HG02840 (cell line): ENCODE measurements at regions not wholly inside any gene's neighbourhood (a gene's known extent, or its start where the extent isn't known, plus 50 kb on each side); places are given as distances from the start of the nearest gene placed in this dataset.

Source experiments
- ATAC-seq: cut with Tn5 transposase; IDR thresholded peaks from one replicate; pipeline ENCODE4 v1.9.1; 2021; ENCODE audit warnings: mild to moderate bottlenecking, moderate library complexity, moderate number of reproducible peaks; ENCODE audit not compliant: unreplicated experiment, low FRiP score

DNA sequence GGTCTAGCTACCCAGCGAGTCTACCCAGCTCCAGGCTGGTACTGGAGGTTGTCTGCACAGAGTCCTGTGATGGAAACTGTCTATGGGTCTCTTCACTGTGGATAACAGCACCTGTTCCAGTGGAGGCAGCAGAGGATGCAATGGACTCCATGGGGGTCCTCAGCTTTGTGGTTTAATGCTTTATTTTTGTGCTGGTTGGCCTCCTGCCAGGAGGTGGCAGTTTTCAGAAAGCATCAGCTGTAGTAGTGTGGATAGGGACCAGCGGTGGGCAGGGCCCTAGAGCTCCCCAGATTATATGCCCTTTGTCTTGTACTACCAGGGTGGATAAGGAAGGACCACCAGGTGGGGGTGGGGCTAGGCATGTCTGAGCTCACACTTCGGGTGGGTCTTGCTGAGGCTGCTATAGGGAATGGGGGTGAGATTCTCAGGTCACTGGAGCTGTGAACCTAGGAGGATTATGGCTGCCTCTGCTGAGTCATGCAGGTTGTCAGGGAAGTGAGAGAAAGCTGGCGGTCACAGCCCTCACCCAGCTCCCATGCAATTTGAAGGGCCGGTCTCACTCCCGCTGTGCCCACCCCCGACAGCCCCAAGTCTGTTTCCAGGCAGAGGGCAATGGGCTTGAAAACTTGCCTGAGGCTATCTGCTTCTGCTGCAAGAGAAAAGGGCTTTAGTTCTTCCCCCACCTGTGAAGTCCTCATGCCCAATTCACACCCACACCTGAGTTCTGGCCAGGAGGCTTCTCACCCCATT is 397.1 kb downstream of the TLE1 start:
- no peak for ATAC-seq

DNA sequence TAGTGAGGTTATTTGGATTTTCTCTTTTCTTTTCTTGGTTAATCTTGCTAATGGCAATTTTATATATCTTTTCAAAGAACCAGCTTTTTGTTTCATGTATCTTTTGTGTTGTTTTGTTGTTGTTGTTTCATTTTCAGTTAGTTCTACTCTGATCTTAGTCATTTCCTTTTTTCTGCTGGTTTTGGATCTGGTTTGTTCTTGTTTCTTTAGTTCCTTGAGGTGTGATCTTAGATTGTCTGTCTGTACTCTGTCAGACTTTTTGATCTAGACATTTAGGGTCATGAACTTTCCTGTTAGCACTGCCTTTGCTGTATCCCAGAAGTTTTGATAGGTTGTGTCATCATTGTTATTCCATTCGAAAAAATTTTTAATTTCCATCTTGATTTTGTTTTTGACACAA is 399.7 kb downstream of the TLE1 start:
- no peak for ATAC-seq

DNA sequence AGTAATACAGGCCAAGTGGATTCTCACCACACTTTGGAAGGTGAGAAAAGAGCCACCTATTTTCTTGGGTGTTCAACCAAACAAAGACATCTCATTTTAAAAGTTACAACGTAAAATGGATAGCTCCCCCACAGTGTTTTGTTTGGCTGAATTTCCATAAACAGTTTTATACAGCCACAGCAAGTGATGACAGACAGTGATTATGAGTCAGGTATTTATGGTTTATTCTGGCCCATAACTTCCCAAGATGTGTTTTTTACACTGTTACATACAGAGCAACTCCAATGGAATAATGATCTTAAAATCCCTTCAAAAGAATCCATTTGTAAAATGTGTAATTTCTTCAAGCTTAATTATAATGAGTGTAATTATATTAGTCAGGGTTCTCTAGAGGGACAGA is 421.3 kb downstream of the TLE1 start:
- ATAC-seq: no peak

DNA sequence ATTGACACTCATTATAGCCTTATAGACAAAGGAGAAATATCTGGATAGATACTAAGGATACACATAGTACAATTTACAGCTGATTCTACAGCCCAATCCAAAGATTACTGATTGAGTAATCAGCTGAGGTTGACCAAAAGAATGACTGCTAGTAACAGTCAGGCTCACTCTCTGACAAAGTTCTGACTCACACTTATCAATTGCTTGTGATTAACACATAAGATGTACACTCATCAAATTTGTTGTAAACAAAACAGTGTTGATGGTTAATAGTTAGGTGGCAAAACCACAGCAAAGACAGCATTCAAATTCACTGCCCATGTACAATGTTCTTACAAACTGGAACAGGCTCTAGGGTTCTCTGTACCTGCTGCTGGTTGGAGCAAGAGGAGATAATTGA is 422.7 kb downstream of the TLE1 start:
- ATAC-seq: no peak

DNA sequence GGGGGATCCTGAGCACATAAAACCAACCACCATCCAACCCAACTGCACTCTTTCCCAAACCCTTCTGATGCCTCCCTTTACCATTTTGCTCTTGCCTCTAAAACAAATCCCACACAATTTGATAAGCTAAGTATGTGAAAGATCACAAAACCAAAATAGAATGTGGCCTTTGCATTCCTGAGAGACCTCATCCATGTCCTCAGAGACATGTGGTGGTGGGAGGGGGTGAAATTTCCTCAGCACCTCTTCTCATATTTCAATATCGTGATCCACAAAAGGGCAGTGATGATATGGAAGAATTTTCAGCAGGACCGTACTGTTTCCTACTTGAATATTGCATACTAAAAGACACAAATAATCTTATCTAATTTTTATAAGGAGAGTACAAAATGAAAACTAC is 423.3 kb downstream of the TLE1 start:
- no peak for ATAC-seq

DNA sequence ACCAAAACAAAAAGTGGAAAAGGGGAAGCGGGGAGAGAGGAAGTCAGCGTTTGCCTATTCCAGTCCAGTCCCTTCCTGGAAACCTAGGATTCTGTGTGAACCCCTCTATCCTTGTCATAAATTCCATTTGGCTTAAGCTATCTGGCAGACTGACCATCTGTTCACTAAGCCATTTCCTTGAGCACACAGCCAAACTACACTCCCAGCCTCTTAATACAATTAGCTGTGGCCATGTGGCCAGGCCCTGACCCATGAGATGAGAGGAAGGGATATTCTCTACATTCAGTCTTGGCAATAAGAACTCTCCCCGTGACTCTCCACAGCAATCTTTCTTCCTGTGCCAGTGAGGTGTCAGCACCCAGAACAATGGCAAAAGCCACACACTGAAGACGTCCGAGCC is 424.8 kb downstream of the TLE1 start:
- no peak for ATAC-seq

DNA sequence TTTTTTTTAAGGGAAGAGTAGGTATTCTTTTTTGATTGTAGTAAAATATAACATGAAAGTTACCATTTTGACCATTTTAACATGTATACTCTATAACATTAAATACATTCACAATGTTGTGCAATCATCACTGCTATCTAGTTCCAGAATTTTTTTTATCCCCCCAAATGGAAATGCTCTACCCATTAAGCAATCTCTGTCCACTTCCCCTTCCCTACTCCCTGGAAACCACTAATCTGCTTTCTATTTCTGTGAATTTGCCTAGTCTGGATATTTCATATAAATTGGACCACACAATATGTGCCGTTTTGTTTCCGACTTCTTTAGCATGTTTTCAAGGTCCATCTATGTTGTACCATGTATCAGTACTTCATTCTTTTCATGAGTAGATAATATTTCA is 429.5 kb downstream of the TLE1 start:
- no peak for ATAC-seq

DNA sequence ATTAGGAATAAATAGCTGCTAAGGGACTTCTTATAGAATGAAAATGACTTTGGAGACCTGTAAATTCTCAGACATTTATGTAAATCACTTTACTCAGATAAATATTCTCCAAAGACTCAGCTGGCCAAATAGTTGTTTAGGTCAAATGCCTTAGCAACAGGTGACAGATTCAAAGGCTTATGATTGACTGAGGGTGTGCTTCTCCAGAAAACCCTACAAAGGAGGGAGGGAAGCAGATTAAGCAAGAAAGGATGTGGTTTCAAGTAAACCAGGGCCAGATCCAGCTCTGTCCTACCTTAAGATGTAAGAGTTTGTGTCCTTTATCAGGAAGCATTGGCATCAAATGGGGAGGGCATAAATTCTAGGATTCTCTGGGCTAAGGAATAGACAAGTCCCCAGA is 433.0 kb downstream of the TLE1 start:
- no peak for ATAC-seq

DNA sequence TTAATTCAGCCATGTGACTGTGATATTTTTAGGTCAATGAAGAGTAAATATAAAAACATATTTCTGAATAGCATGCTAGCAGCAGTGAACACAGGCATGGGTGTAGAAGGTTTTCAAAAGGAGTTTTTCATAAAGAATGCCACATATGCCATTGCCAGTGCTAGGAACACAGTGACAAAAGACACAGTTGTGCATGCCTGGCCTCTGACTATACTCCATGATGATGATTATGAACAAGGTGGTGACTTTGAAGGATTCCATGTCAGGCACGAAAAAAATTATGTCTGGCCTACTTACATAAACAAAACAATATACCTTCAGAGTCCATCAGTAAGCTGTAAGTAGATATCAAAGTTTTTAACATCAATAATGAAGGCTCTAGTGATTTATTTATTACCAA is 438.7 kb downstream of the TLE1 start:
- no peak for ATAC-seq

DNA sequence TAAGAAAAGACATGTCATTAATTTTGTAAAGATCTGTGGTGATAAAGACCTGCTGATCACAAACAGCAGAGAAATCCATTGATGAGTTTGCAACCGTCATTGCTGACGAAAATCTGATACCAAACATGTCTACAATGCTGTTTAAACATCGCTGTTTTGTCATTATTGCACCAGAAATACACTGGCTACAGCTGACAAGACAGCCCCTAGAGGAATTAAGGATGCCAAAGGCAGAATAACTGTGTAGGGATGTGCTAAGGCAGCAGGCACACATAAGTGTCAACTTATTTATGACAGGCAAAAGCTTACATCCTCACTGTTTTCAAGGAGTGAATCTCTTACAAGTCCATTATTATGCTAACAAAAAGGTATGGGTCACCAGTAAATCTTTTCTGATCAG is 439.3 kb downstream of the TLE1 start:
- no peak for ATAC-seq

DNA sequence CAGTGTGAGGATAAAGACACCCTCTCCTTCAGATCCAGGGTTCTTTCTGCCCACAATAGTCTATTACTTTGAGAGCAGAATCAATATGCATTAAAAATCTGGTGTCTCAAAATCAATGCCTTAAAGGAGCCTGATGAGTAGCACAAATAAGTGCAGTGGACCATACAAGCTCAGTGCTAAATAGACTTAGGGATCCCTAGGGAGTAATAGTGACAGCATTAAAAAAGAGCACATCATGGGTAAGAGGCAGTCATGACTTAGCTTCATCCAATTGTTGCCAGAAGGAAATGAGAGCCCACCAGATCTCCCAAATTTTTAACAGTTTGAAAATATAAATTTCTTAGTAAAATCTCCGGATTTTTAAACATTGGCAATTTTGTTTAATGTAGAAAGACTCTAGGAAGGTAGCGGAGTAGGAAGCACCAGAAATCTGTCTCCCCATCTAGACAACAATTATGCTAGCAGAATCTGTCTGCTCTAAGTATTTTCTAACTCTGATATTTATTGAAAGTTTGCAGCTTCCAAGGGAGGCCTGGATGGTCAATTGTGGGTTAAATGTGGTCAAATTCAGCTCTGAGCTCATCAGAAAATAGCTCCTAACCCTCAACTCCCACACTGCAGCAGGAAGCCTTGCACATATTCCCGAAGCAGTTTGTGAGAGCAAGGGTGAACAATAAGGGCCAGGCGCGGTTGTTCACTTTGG is 443.9 kb downstream of the TLE1 start:
- no peak for ATAC-seq

DNA sequence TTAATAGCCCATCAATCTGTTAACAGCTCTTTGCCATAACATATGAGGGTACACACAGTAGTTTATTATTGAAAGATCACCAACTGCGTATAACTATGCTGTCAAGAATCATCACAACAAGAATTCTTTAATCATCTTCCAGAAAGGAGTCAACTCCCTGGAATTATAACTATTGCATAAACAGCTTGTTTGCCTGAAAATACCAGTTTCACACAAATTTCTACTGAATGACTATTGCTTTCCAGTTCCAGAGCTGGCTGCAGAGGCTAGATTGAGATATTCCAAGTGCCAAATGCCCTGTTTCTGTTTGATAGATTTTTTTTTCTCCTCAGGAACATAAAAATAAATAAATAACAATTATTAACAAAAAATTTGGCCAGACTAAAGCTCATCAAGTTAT is 444.7 kb downstream of the TLE1 start:
- no peak for ATAC-seq

DNA sequence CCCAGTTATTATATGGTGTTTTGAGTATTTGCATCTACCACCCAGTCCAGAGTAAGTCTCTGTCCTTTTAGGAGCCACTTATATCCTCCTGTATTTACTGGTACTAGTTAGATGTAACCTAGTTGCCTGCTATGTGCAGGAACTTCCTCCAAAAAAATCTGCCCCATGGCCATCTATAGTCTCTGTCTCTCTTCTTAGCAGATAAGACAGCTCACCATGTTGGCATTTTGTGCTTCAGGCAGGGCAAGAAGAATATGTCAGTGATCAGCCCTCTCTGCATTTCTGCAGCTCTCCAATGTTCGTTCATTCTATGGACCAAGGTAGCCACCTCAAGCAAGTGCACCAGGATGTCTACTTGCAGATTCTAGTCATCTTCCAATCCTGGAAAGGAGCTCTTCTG is 446.5 kb downstream of the TLE1 start:
- no peak for ATAC-seq

DNA sequence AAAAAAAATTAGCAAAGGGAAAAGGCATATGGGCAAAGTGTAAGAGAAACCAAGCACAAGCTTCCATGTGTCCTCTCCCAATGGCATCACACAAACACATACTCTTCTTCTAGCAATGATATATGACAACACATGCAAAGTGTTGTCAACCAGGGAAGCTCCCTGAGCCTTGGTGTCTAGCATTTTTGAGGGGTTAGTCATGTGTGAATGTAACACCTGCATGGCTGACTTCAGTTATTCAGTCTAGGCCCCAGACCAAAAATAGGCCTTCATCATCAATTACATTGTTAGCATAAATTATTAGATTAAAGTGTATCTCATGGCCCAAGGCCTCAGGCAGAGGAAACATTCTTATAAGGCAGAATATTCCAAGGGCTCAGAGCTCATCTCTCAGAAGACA is 450.0 kb downstream of the TLE1 start:
- no peak for ATAC-seq

DNA sequence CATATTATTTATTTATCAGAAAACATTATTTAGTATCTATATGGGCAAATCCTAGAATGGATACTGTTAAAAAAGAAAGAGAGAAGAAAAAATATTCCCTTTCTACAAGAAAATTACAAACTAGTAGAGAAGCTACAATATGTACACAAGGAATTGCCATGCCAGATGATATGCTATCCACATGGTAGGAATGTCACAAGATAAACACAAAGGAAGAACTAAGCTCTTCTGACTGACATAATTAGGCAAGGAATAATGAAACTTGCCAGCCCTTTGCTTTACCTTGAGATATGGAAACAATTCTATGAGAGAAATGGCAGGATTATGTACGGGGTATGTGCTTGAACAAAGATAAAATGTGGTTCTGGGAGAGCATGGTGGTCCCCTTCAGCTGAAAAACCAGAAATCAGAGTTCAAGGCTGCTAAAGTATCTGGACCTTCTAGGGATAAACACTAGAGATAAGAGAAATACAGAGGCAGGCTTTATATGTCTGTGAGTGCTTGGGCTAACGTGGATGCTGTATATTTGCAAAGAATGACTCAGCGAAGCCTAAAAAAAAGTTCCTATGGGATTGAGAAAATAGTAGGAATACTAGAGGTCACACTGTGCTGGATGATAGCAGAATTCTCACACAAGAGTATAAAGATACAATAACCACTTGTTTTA is 451.6 kb downstream of the TLE1 start:
- no peak for ATAC-seq

DNA sequence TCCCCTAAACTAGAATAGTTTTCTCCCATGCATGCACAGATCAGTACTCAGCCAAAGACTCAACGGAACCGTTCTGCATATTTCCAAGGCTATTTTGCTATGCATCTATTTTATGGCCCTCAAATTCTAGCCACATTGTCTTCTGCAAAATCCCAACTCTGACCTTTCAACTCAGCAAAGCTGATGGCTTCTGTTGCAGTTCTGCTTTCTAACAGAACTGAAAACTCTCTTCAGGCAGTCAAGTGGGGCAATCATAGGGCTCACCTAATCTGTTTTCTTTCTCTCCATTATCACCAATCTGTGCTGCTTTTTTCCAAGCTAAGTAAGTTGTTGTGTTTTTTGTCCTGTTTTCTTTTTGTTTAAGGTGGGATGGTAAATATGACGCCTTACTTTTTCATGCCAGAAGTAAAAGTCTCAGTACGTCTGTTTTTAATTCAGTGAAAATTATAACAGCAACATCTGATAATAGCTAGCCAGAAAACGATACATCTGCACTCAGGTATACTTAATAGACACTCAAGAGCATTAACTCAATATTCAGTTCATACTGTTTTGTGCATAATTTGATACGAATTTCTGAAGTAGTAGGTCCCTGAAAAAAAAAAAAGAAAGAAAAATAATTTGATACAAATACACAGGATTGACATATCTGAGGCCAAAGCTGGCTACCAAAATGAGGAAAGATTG is 454.3 kb downstream of the TLE1 start:
- ATAC-seq: no peak

DNA sequence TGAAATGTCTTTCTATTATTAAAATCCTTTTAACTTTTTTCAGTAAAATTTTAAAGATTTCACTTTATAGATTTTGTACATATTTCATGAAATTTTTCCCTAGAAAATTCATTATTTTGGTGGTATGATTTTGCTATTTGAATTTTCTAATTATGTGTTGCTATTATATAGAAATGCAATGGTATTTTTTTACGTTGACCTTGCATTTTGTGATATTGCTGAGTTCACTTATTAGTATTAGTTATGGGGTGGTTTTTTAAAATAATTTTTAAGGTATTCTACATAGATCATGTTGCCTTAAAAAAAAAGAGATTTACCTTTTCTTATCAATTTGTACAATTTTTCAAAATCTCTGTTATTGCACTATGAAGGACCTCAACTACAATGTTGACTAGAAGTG is 458.3 kb downstream of the TLE1 start:
- ATAC-seq: no peak

DNA sequence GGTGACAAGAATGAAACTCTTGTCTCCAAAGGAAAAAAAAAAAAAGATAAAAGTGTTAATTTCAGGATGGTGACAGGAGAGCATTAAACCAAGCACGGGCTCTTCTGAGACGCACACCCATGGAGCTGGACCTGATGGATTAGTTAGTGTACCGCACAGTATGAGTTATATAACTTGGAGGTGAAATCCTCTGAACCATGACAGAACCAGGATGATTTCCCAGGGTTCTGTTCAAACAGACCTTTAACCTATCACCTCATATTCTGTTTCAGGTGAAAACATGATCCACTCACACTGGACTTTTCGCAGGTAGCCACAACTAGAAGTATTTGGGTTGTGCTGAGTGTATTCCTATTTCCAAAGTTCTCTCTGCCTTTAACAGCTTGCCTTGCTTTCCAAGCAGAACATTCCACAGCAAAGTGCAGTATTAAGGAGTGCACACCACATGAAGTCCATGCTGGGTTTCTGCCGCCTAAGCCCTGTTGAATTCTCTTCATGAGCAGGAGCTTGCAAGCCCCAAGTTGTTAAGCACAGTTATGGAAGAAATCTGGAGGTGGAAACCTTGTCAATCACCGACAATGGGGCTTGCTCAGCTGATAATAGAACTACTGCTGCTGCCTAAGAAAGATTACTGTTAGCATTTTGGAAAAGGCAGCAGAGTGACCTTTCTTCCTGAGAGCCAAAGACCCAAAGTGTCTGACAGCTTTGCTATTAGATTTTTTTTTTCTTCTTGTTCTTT is 461.7 kb downstream of the TLE1 start:
- no peak for ATAC-seq

DNA sequence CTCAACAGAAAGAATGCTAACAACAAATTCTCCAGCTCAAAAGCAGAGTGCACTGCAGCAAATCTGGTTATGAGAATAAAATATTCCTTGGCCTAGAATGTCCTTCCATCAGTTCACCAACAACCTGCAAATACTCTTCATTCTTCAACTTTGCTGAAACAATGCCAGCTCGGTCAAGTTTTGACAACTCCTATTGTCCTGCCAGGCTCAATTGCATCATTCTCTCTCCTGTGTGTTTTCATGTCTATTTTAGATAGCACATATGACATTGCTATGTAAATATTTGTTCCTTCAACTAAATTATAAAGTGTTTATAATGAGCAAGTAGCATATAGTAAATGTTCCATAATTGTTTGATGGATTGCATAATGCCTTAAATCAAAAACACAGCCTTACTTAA is 463.8 kb downstream of the TLE1 start:
- no peak for ATAC-seq
